VCaP (cell line): ENCODE measurements at regions not wholly inside any gene's neighbourhood (a gene's known extent, or its start where the extent isn't known, plus 50 kb on each side); places are given as distances from the start of the nearest gene placed in this dataset.

Experiments used
- H3K27ac ChIP-seq: fragments of 450-650 bp; 2 replicates; pipeline ENCODE4 v1.5.1; 2017
- CTCF ChIP-seq: fragments of 450-650 bp; conservative IDR thresholded peaks from 2 replicates; pipeline ENCODE4 v1.5.1; 2017; ENCODE audit warnings: mild to moderate bottlenecking, moderate library complexity

- peak; percentile 50 for TF ChIP-seq CTCF
- H3K27ac ChIP-seq, result peak overlapping the region; percentile 4; the same call in 1 of the 2 replicates
Measured at GRCh38 chr13:112012016-112012704, 54.8 kb upstream of the SOX1 start.

GRCh38 chr13:112012705-112013085, 54.3 kb upstream of the SOX1 start:
- no peak overlapping the region; the same call in 1 of the 2 replicates for H3K27ac ChIP-seq
- no peak for TF ChIP-seq CTCF

- H3K27ac ChIP-seq, result no peak overlapping the region
- no peak for TF ChIP-seq CTCF
Measured at GRCh38 chr13:112013665-112014064, 53.3 kb upstream of the SOX1 start.

GRCh38 chr13:112014857-112015256, 52.1 kb upstream of the SOX1 start:
- TF ChIP-seq CTCF, result no peak
- H3K27ac ChIP-seq, result no peak overlapping the region
